ENCODE measurements at regions not wholly inside any gene's neighbourhood (a gene's known extent, or its start where the extent isn't known, plus 50 kb on each side); places are given as distances from the start of the nearest gene placed in this dataset.
"Not testable (repeated sequence)": the region's sequence is repeated elsewhere in the genome, so short reads cannot be mapped to it uniquely, and the experiment has no call there.

DNA sequence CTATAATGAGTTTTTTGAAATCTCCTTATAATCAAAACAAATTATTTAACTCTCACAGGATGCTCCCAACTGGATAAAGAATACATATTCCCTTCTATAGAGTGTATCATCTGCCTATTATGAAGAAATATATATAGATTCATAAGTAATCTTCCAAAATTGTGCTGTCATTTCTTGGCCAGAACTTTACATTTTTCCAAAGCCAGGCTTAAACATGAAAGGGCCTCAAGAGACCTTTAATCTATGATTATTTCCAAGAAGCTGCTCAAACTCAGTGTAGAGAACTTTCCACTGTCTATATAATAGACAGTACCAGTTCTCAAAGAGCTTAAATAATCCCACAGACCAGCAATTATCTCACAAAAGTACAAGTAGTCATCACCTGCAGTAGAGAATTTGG, 211.0 kb downstream of the AKAIN1 start:
- no peaks in the 10 kb centered on the region for H3K4me1 Mint-ChIP-seq
- H3K27ac Mint-ChIP-seq = no peak overlapping the region
- TF ChIP-seq, protein P1, sequence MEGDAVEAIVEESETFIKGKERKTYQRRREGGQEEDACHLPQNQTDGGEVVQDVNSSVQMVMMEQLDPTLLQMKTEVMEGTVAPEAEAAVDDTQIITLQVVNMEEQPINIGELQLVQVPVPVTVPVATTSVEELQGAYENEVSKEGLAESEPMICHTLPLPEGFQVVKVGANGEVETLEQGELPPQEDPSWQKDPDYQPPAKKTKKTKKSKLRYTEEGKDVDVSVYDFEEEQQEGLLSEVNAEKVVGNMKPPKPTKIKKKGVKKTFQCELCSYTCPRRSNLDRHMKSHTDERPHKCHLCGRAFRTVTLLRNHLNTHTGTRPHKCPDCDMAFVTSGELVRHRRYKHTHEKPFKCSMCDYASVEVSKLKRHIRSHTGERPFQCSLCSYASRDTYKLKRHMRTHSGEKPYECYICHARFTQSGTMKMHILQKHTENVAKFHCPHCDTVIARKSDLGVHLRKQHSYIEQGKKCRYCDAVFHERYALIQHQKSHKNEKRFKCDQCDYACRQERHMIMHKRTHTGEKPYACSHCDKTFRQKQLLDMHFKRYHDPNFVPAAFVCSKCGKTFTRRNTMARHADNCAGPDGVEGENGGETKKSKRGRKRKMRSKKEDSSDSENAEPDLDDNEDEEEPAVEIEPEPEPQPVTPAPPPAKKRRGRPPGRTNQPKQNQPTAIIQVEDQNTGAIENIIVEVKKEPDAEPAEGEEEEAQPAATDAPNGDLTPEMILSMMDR (IDR thresholded peaks at IDR 0.05; ENCODE audit: unreplicated experiment) = no peak
- DNase-seq (ENCODE audit: low spot score in 2 of 2, unreplicated experiment in 2 of 2) = no peak
- H3K4me3 Mint-ChIP-seq = no peak overlapping the region
- no peaks in the 10 kb centered on the region for H3K36me3 Mint-ChIP-seq
- H3K27me3 Mint-ChIP-seq (ENCODE audit: low read depth) = peaks cover 24% of the 10 kb centered on the region
- peaks cover 22% of the 10 kb centered on the region for H3K9me3 Mint-ChIP-seq

DNA sequence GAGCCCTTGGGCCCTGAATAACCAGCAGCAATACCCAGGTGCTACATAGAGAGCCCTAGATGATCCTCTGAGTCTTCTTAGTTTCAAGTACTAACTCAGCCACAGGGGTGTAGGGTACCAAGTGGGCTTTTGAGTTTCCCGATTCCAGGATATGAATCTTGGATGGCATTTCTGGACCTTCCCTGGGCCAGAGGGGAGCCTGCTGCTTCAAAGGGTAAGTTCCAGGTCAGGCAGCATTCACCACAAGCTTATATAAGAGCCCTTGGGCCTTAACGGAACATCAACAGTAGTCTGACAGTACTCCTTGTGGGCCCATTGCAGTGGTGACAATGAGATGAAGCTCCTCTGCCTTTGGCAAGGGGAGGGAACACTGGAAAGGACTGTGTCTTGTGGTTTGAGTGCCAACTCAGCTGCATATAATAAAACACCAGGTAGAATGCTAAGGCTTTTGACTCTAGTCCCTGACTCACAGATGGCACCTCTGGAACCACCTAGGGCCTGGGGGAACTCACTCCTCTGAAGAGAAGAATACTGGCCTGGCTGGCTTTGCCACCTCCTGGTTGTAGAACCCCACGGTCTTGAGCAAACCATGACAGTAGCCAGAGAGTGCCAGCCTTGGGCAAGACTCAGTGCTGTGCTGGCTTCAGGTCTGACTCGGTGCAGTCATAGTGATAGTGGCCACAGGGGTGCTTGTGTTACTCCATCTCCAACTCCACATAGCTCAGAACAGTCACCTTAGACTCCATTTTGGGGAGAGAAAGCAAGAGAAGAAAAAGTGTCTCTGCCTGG, 235.7 kb downstream of the AKAIN1 start:
- Mint-ChIP-seq H3K4me3 (no peak overlapping the region), H3K4me1 (no peaks in the 10 kb centered on the region), H3K36me3 (no peaks in the 10 kb centered on the region), H3K27ac (no peak overlapping the region), H3K27me3 (ENCODE audit: low read depth) (no peaks in the 10 kb centered on the region), H3K9me3 (peaks cover 54% of the 10 kb centered on the region)
- TF ChIP-seq, protein P1 (IDR thresholded peaks at IDR 0.05; ENCODE audit: unreplicated experiment) = no peak
- no peak for DNase-seq (ENCODE audit: low spot score in 2 of 2, unreplicated experiment in 2 of 2)

DNA sequence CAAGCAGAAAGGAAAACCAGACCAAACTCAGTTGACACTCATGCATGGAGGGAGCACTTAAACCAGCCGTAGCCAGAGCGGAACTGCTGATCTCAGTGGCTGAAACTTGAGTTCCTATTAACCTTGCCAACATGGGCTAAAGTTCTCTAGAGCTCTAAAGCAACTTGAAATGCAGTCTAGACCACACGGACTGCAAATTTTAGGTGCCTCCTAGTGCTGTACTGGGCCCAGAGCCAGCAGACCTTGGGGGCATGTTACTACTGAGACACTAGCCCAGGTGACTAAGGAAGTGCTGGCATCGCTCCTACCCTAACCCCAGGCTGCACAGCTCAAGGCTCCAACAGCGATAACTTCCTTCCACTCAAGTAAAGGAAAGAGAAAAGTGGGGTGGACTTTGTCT, 236.5 kb downstream of the AKAIN1 start:
- Mint-ChIP-seq H3K27me3 (ENCODE audit: low read depth) (no peaks in the 10 kb centered on the region), H3K36me3 (no peaks in the 10 kb centered on the region), H3K4me3 (no peak overlapping the region), H3K4me1 (no peaks in the 10 kb centered on the region), H3K27ac (no peak overlapping the region), H3K9me3 (peaks cover 54% of the 10 kb centered on the region)
- DNase-seq (ENCODE audit: low spot score in 2 of 2, unreplicated experiment in 2 of 2) = no peak
- TF ChIP-seq, protein P1 (IDR thresholded peaks at IDR 0.05; ENCODE audit: unreplicated experiment) = no peak

DNA sequence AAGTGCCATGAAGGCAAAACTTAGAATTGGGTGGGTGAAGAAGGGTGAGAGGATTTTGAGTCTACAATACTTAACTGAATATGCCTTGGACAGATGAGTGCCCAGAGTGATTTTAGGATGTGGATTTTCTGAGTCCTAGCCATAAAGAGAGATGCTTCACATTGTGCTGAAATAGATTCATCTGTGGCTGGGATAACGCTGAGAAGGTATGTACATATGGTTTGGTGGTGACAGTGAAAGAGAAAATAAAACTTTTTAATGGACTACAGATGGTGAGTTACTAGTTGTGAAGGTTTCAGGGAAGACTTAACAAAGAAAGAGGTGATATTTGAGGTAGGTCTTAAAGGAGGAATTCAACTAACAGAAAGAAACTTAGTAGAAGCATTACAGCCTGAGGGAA, 265.8 kb downstream of the AKAIN1 start:
- H3K4me3 Mint-ChIP-seq = no peak overlapping the region
- no peaks in the 10 kb centered on the region for H3K4me1 Mint-ChIP-seq
- no peaks in the 10 kb centered on the region for H3K27me3 Mint-ChIP-seq (ENCODE audit: low read depth)
- peaks cover 21% of the 10 kb centered on the region for H3K9me3 Mint-ChIP-seq
- peaks cover 3% of the 10 kb centered on the region for H3K36me3 Mint-ChIP-seq
- DNase-seq (ENCODE audit: low spot score in 2 of 2, unreplicated experiment in 2 of 2) = no peak
- TF ChIP-seq, protein P1 (IDR thresholded peaks at IDR 0.05; ENCODE audit: unreplicated experiment) = no peak
- no peak overlapping the region for H3K27ac Mint-ChIP-seq

DNA sequence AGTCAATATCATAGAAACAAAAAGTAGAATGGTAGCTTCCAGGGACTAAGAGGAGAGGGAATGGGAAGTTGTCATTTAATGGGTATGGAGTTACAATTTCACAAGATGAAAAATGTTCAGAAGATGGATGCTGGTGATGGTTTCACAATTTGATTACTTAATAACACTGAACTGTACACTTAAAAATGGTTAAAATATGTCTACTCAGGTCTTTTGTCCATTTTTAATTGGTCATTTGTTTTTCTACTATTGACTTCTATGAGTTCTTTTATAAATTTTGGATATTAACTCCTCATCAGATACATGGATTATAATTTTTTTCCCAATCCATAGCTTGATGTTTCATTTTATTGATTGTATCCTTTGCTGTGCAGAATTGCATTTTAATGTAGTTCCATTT, 275.5 kb downstream of the AKAIN1 start:
- H3K27me3 Mint-ChIP-seq (ENCODE audit: low read depth) = peaks cover 2% of the 10 kb centered on the region

DNA sequence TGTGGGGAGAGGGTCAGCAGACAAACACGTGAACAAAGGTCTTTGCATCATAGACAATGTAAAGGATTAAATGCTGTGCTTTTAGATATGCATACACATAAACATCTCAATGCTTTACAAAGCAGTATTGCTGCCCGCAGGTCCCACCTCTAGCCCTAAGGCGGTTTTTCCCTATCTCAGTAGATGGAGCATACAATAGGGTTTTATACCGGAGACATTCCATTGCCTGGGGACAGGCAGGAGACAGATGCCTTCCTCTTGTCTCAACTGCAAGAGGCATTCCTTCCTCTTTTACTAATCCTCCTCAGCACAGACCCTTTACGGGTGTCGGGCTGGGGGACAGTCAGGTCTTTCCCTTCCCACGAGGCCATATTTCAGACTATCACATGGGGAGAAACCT, 279.5 kb downstream of the AKAIN1 start:
- H3K4me3 Mint-ChIP-seq; H3K27me3 Mint-ChIP-seq (ENCODE audit: low read depth); DNase-seq (ENCODE audit: low spot score in 2 of 2, unreplicated experiment in 2 of 2); H3K27ac Mint-ChIP-seq; H3K4me1 Mint-ChIP-seq; H3K36me3 Mint-ChIP-seq: not testable (repeated sequence)
- peaks cover 28% of the 10 kb centered on the region for H3K9me3 Mint-ChIP-seq

More for the DNA sequence above, 275.5 kb downstream of the AKAIN1 start:
- peaks cover 16% of the 10 kb centered on the region for H3K9me3 Mint-ChIP-seq
- H3K4me3 Mint-ChIP-seq = no peak overlapping the region
- peaks cover 2% of the 10 kb centered on the region for H3K4me1 Mint-ChIP-seq
- H3K36me3 Mint-ChIP-seq = no peaks in the 10 kb centered on the region
- H3K27ac Mint-ChIP-seq = no peak overlapping the region
- TF ChIP-seq, protein P1 (IDR thresholded peaks at IDR 0.05; ENCODE audit: unreplicated experiment) = no peak
- no peak for DNase-seq (ENCODE audit: low spot score in 2 of 2, unreplicated experiment in 2 of 2)
